K562 (cell line): ENCODE measurements at regions not wholly inside any gene's neighbourhood (a gene's known extent, or its start where the extent isn't known, plus 50 kb on each side); places are given as distances from the start of the nearest gene placed in this dataset.

Experiments
- ATAC-seq: fragments of 200-7000 bp; cut with Tn5 transposase; 3 replicates; pipeline ENCODE4 v1.9.1; 2020; ENCODE audit warnings: moderate library complexity
- BruUV-seq: library from RNA; stranded (reverse); fragments of 400-500 nt; replicated peaks from 2 replicates; lab custom pipeline; 2021; lab: Mats Ljungman, UMichigan
- CTCF ChIA-PET: fragments of 300-600 bp; formaldehyde crosslinking; extraction: SDS; loops from one replicate; lab custom pipeline; 2021; ENCODE audit warnings: low intra/inter-chr PET ratio; lab: Yijun Ruan, JAX
- POLR2A ChIA-PET: fragments of 300-600, 350-650 bp; sonication (Branson Sonifier 250); formaldehyde crosslinking; extraction: SDS; loops from one replicate; lab custom pipeline; 2021; ENCODE audit warnings: antibody characterized with exemption, inconsistent platforms; lab: Yijun Ruan, JAX
- DNase-seq, 4 experiments: peaks; one replicate each; pipeline versions ENCODE4 v3.0.0 to v3.0.0-alpha.2; 2011 to 2018; ENCODE audit warnings: low spot score in 3 of 4, mixed read lengths in 3 of 4; ENCODE audit errors: extremely low read depth in 1 of 4
- FAIRE-seq: peaks from 2 replicates; lab custom pipeline; 2011; peaks lifted over from hg19 to GRCh38; lab: Jason Lieb, UNC
- H2AFZ ChIP-seq: 2 replicates; pipeline ENCODE4 v1.6.0; 2011; ENCODE audit warnings: low read depth, low read length, control low read depth, inconsistent platforms
- H3K27ac ChIP-seq: fragments of 200-600 bp; 3 replicates; pipeline ENCODE4 v1.8.0; 2011; ENCODE audit warnings: low read depth, mild to moderate bottlenecking, control low read depth, inconsistent platforms, low read length, moderate library complexity, mixed read lengths; ENCODE audit errors: extremely low read depth
- H3K27me3 ChIP-seq, 2 experiments: fragments of 300-600 bp in 1 of 2; 2 replicates in 1 of 2; 3 replicates in 1 of 2; pipeline versions ENCODE4 v1.6.0 to v1.8.0; 2011; ENCODE audit warnings: inconsistent platforms in 2 of 2, low read length in 2 of 2, mild to moderate bottlenecking in 1 of 2, mixed read lengths in 1 of 2, moderate library complexity in 1 of 2; ENCODE audit not compliant: control insufficient read depth in 2 of 2, insufficient read depth in 2 of 2
- H3K36me3 ChIP-seq: fragments of 300-600 bp; 3 replicates; pipeline ENCODE4 v1.8.0; 2011; ENCODE audit warnings: mild to moderate bottlenecking, low read length, inconsistent platforms; ENCODE audit not compliant: control insufficient read depth, insufficient read depth
- H3K4me1 ChIP-seq, 2 experiments: fragments of 200-600 bp in 1 of 2; replicated peaks in 1 of 2; 2 replicates in 1 of 2; 3 replicates in 1 of 2; pipeline versions ENCODE4 v1.5.1 to v1.8.0; 2011; ENCODE audit warnings: inconsistent platforms in 2 of 2, low read length in 2 of 2, mild to moderate bottlenecking in 1 of 2, mixed read lengths in 1 of 2, moderate library complexity in 1 of 2; ENCODE audit not compliant: control insufficient read depth in 2 of 2, insufficient read depth in 2 of 2
- H3K4me2 ChIP-seq: 2 replicates; pipeline ENCODE4 v1.6.1; 2011; ENCODE audit warnings: low read length, control low read depth, inconsistent platforms, mixed read lengths; ENCODE audit not compliant: insufficient read depth
- H3K4me3 ChIP-seq: fragments of 200-600 bp; sonication (generic), shearing (Covaris generic); 2 replicates; pipeline ENCODE4 v1.5.1; 2016; ENCODE audit warnings: control low read depth, inconsistent platforms
- H3K79me2 ChIP-seq: fragments of 200-600 bp; 3 replicates; pipeline ENCODE4 v1.8.0; 2011; ENCODE audit warnings: low read length, inconsistent platforms; ENCODE audit not compliant: control insufficient read depth, insufficient read depth
- H3K9ac ChIP-seq, 2 experiments: 2 replicates each; pipeline versions ENCODE4 v1.6.0 to v1.6.1; 2011; ENCODE audit warnings: low read depth in 2 of 2, low read length in 2 of 2, control low read depth in 1 of 2, inconsistent platforms in 1 of 2, mild to moderate bottlenecking in 1 of 2, mixed read lengths in 1 of 2; ENCODE audit not compliant: insufficient read depth in 1 of 2
- H3K9me1 ChIP-seq: one replicate; pipeline ENCODE4 v1.6.0; 2011; ENCODE audit warnings: inconsistent platforms, mild to moderate bottlenecking, low read length, moderate library complexity; ENCODE audit not compliant: control insufficient read depth, insufficient read depth
- H3K9me3 ChIP-seq: replicated peaks from 2 replicates; pipeline ENCODE4 v1.5.1; 2011; ENCODE audit warnings: low read depth, low read length, inconsistent platforms; ENCODE audit not compliant: control insufficient read depth, insufficient read depth
- H4K20me1 ChIP-seq: replicated peaks from 2 replicates; pipeline ENCODE4 v1.6.1; 2011; ENCODE audit warnings: low read length, inconsistent platforms, mixed read lengths; ENCODE audit not compliant: control insufficient read depth, insufficient read depth
- ARID1B ChIP-seq: fragments of 450-650 bp; IDR thresholded peaks from 2 replicates; pipeline ENCODE4 v1.6.1; 2016; ENCODE audit warnings: antibody characterized with exemption, mild to moderate bottlenecking, inconsistent platforms
- ATF1 ChIP-seq, 2 experiments: fragments of 450-650 bp in 1 of 2; IDR thresholded peaks; 2 replicates each; pipeline ENCODE4 v1.6.1; 2016; ENCODE audit warnings: missing compliant biosample characterization in 1 of 2, missing genetic modification characterization in 1 of 2
- CCAR2 ChIP-seq: fragments of 200-400 bp; formaldehyde crosslinking; IDR thresholded peaks from 2 replicates; pipeline ENCODE4 v1.6.1; 2017; ENCODE audit warnings: mild to moderate bottlenecking, low read depth, low read length
- E2F8 ChIP-seq: fragments of 450-650 bp; IDR thresholded peaks from 2 replicates; pipeline ENCODE4 v1.7.1; 2018; ENCODE audit warnings: mild to moderate bottlenecking, low read depth; ENCODE audit not compliant: partially characterized antibody
- ELF4 ChIP-seq: fragments of 450-650 bp; formaldehyde crosslinking; IDR thresholded peaks from 2 replicates; pipeline ENCODE4 v1.4.0; 2022; ENCODE audit warnings: missing genetic modification characterization
- GATAD2A ChIP-seq: fragments of 450-650 bp; IDR thresholded peaks from 2 replicates; pipeline ENCODE4 v1.6.1; 2017
- GTF3C2 ChIP-seq: IDR thresholded peaks from 3 replicates; pipeline ENCODE4 v1.6.1; 2011; ENCODE audit warnings: borderline replicate concordance, mild to moderate bottlenecking, moderate library complexity; ENCODE audit not compliant: insufficient read length; ENCODE audit errors: extremely low read depth
- MCM7 ChIP-seq, 2 experiments: fragments of 450-650 bp; IDR thresholded peaks; 2 replicates each; pipeline ENCODE4 v1.6.1; 2016 to 2018
- NBN ChIP-seq: fragments of 450-650 bp; IDR thresholded peaks from 2 replicates; pipeline ENCODE4 v1.6.1; 2016; ENCODE audit warnings: low read depth, mild to moderate bottlenecking
- PTTG1 ChIP-seq: fragments of 450-650 bp; IDR thresholded peaks from 2 replicates; pipeline ENCODE4 v1.6.1; 2016; ENCODE audit warnings: low read depth, mild to moderate bottlenecking, missing genetic modification characterization, missing compliant biosample characterization
- SRSF3 ChIP-seq: fragments of 200-400 bp; formaldehyde crosslinking; IDR thresholded peaks from 2 replicates; pipeline ENCODE4 v1.6.1; 2016; ENCODE audit warnings: mild to moderate bottlenecking, low read length, moderate library complexity; ENCODE audit not compliant: insufficient read depth
- TRIM28 ChIP-seq: fragments of 450-650 bp; IDR thresholded peaks from 2 replicates; pipeline ENCODE4 v1.6.1; 2017
- ZFPM2 ChIP-seq: fragments of 250-450 bp; sonication (Bioruptor Pico); IDR thresholded peaks from 2 replicates; pipeline ENCODE4 v1.5.1; 2022; ENCODE audit warnings: mild to moderate bottlenecking
- ZNF277 ChIP-seq: fragments of 250-450 bp; sonication (Bioruptor Pico); IDR thresholded peaks from 2 replicates; pipeline ENCODE4 v1.8.0; 2022; ENCODE audit warnings: inconsistent platforms, mild to moderate bottlenecking, moderate library complexity, borderline replicate concordance
- ZNF79 ChIP-seq: fragments of 250-450 bp; sonication (Bioruptor Pico); IDR thresholded peaks from 2 replicates; pipeline ENCODE4 v1.4.0; 2020; ENCODE audit warnings: low read depth, mild to moderate bottlenecking, moderate library complexity
- WGBS: fragments of 100-300 bp; shearing (Covaris generic); methylation state at CpG from one replicate; pipeline ENCODE4 v1.1.6; 2016; ENCODE audit warnings: low coverage, mixed read lengths; ENCODE audit not compliant: insufficient coverage; ENCODE audit errors: missing lambda C conversion rate; 5-methylcytosine and 5-hydroxymethylcytosine counted together
- in situ Hi-C: fragments of 300-500 bp; cut with MboI; formaldehyde crosslinking; loops from 4 replicates; pipeline ENCODE4 v1.15.0; 2018; ENCODE audit warnings: inconsistent platforms, mixed read lengths
- intact Hi-C: fragments of 100-400 bp; cut with micrococcal nuclease; formaldehyde crosslinking; loops from 2 replicates; pipeline ENCODE4 v1.14.2; 2022

GRCh38 chr16:51427085-51427484 is 276.0 kb upstream of the SALL1 start (continued):
- TF ChIP-seq ZFPM2 (CRISPR knock-in tag): no peak

GRCh38 chr16:51426276-51426675 is 275.2 kb upstream of the SALL1 start:
- ChIA-PET POLR2A (no interaction called here), CTCF (no interaction called here)
- Histone ChIP-seq H3K9me1 (no peaks in the 10 kb centered on the region), H3K79me2 (no peaks in the 10 kb centered on the region), H3K4me2 (no peak overlapping the region), H4K20me1 (no peaks in the 10 kb centered on the region), H3K27me3 (no peaks in the 10 kb centered on the region), H3K36me3 (no peaks in the 10 kb centered on the region), H3K9me3 (no peaks in the 10 kb centered on the region), H3K27ac (no peak overlapping the region), H2AFZ (no peak overlapping the region), H3K4me3 (no peak overlapping the region), H3K4me1 (no peaks in the 10 kb centered on the region), H3K9ac (no peak overlapping the region)
- in situ Hi-C loops: no loop called here
- intact Hi-C loops: no loop called here
- FAIRE-seq: no peak
- ATAC-seq: no peak
- DNase-seq: no peak
- no TSS peak for BruUV-seq
- WGBS: 0% methylated on average over 5 of the region's 5 CpGs
- TF ChIP-seq PTTG1 (tag) (no peak), GTF3C2 (no peak), NBN (no peak), ZNF79 (CRISPR knock-in tag) (no peak), MCM7 (IDR thresholded peaks at IDR 0.05) (no peak), TRIM28 (no peak), CCAR2 (no peak), E2F8 (no peak), GATAD2A (no peak), ZNF277 (CRISPR knock-in tag) (no peak), SRSF3 (no peak), ELF4 (CRISPR knock-in tag) (no peak), ARID1B (no peak), ATF1 (CRISPR knock-in tag; IDR thresholded peaks at IDR 0.05) (no peak), ATF1 (tag; IDR thresholded peaks at IDR 0.05) (no peak)
